ENCODE measurements at regions not wholly inside any gene's neighbourhood (a gene's known extent, or its start where the extent isn't known, plus 50 kb on each side); places are given as distances from the start of the nearest gene placed in this dataset.
A peak's percentile ranks its signal among the peaks of the same experiment; 100 is the strongest.

GRCh38 chr17:77460514-77461046, 319.8 kb downstream of the SEC14L1 start (continued):
- 0 out of 2 replicates have a peak, but pooled peaks have one; percentile 45 for TF ChIP-seq NFATC3 (CRISPR knock-in tag; IDR thresholded peaks at IDR 0.05)
- no peak for TF ChIP-seq PHF21A (CRISPR knock-in tag; IDR thresholded peaks at IDR 0.05)
- TF ChIP-seq XRCC5 (optimal IDR thresholded peaks at IDR 0.05; ENCODE audit: low read length), result no peak
- no peak for TF ChIP-seq PRPF4 (IDR thresholded peaks at IDR 0.05; ENCODE audit: low read depth, low read length, poor library complexity, severe bottlenecking)
- TF ChIP-seq ZNF574 (CRISPR knock-in tag; IDR thresholded peaks at IDR 0.05), result no peak
- no peak for TF ChIP-seq ZNF800 (CRISPR knock-in tag; IDR thresholded peaks at IDR 0.05)

- H3K79me2 ChIP-seq (ENCODE audit: insufficient read depth, low read length), result peaks cover 94% of the 10 kb centered on the region
- H3K36me3 ChIP-seq (replicated peaks in 1 of 2; ENCODE audit: control insufficient read depth in 1 of 2, insufficient read depth in 2 of 2, low read length in 2 of 2), result peaks cover 14 to 38% of the 10 kb centered on the region in 2 experiments
- CTCF ChIA-PET (ENCODE audit: low intra/inter-chr PET ratio, low total read pairs), result interaction anchor here (1.0 kb wide), 1 partner anchor 31 kb away, joined by 3 read pairs; no protein-coding TSS in a partner anchor
- intact Hi-C loops (cut with micrococcal nuclease; ENCODE audit: unreplicated experiment), result no loop called here
- TF ChIP-seq ZNF83 (CRISPR knock-in tag; IDR thresholded peaks at IDR 0.05; ENCODE audit: borderline replicate concordance) (no peak), ZBTB33 (CRISPR knock-in tag; IDR thresholded peaks at IDR 0.05) (0 out of 2 replicates have a peak, but pooled peaks have one; percentile 29), RBM22 (optimal IDR thresholded peaks at IDR 0.05; ENCODE audit: low read length) (peak; percentile 3), NRL (CRISPR knock-in tag; IDR thresholded peaks at IDR 0.05; ENCODE audit: borderline replicate concordance) (no peak), AGO2 (optimal IDR thresholded peaks at IDR 0.05; ENCODE audit: low read depth, low read length) (peak; percentile 5), POLR2G (IDR thresholded peaks at IDR 0.05; ENCODE audit: low read depth, low read length) (peak; percentile 25; the same call in 1 of the 2 replicates)
- no peaks in the 10 kb centered on the region for H3K27me3 ChIP-seq (ENCODE audit: control insufficient read depth in 1 of 2, insufficient read depth in 2 of 2, low read length in 2 of 2)
- H2AFZ ChIP-seq (ENCODE audit: low read length), result no peak overlapping the region
- POLR2A ChIA-PET, result interaction anchor here (4.0 kb wide), 1 partner anchor 11 kb away, joined by 91 read pairs; no protein-coding TSS in a partner anchor
- in situ Hi-C loops (cut with HindIII; ENCODE audit: extremely low pct_ligation_motif_present, low pct_unique_long_range_greater_than_20kb), result no loop called here
- DNase-seq (ENCODE audit: low spot score), result no peak
- no peak for ATAC-seq
- WGBS (ENCODE audit: low lambda C conversion rate), result 94% methylated on average over 16 of the region's 16 CpGs
- no peaks in the 10 kb centered on the region for H3K9me3 ChIP-seq (ENCODE audit: low read length)
- FAIRE-seq, result peak; percentile 40
- peaks cover 82% of the 10 kb centered on the region for H4K20me1 ChIP-seq (ENCODE audit: insufficient read depth, low read length)
- H3K4me1 ChIP-seq (ENCODE audit: insufficient read depth, low read length), result peaks cover 92% of the 10 kb centered on the region
- H3K9ac ChIP-seq (ENCODE audit: insufficient read depth, low read depth, low read length), result no peak overlapping the region
- no peak overlapping the region for H3K4me3 ChIP-seq (replicated peaks in 1 of 3; ENCODE audit: insufficient read depth in 1 of 3, low read depth in 2 of 3, low read length in 3 of 3)
- BruUV-seq (replicated peaks), result no TSS peak
- no peak overlapping the region for H3K4me2 ChIP-seq (ENCODE audit: low read depth, low read length)
- peak overlapping the region; percentile 45 for H3K27ac ChIP-seq (ENCODE audit: extremely low read length, insufficient read depth, low read length)
These were observed 320.7 kb downstream of the SEC14L1 start for GRCh38 chr17:77461277-77462057.

All from HepG2 (cell line).